ENCODE measurements at regions not wholly inside any gene's neighbourhood (a gene's known extent, or its start where the extent isn't known, plus 50 kb on each side); places are given as distances from the start of the nearest gene placed in this dataset.

- no peak for TF ChIP-seq CTCF (IDR thresholded peaks at IDR 0.05; ENCODE audit: insufficient read depth, low read depth, low read length, missing control alignments)
- H3K4me3 ChIP-seq (ENCODE audit: low read length) = no peak overlapping the region
- DNase-seq (ENCODE audit: low read depth) = no peak
Measured at GRCh38 chr14:66036547-66036946, 449.6 kb upstream of the CCDC196 start.

- no peak for TF ChIP-seq CTCF (IDR thresholded peaks at IDR 0.05; ENCODE audit: insufficient read depth, low read depth, low read length, missing control alignments)
- no peak overlapping the region for H3K4me3 ChIP-seq (ENCODE audit: low read length)
- no peak for DNase-seq (ENCODE audit: low read depth)
Measured at GRCh38 chr14:66037361-66037760, 448.8 kb upstream of the CCDC196 start.

DNA sequence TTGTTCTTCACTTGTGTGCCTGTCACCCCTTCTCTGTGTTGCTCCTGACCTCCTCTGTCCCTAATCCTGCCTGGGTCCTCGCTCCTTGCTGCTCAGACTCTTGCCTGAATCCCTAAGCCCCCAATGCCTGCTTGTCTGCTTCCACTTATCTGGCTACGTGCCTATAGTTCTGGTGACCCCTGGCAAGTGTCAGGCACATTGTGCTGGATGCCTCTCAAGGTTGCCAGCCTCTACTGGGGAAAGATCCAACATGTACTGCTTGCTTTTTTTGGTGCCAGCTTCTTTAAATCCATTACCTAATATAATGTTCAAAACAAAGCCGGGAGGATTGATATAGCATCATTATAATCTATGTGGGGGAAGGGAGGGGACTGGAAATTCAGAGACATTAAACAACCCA is 448.0 kb upstream of the CCDC196 start:
- no peak overlapping the region for H3K4me3 ChIP-seq (ENCODE audit: low read length)
- no peak for TF ChIP-seq CTCF (IDR thresholded peaks at IDR 0.05; ENCODE audit: insufficient read depth, low read depth, low read length, missing control alignments)
- no peak for DNase-seq (ENCODE audit: low read depth)

DNA sequence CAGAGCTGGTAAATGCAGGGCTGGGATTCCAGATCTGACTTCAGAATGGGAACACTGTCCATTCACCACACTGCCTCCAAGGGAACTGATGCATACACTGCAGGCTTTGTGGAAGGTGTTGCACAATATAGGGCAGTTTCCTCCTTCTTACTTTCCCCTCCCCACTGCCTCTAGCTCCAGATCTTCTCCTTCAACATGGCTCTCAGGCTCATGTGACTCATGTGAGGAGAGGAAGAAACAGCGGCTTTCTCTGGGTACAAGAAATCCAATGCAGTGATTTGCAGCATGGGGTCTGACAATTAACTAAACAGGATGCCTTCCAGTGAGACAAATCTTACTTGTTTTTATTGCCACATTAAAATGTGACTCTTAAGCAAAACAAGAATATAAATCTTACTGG is 447.6 kb upstream of the CCDC196 start:
- peak; percentile 88 for DNase-seq (ENCODE audit: low read depth)
- peak; percentile 47 for TF ChIP-seq CTCF (IDR thresholded peaks at IDR 0.05; ENCODE audit: insufficient read depth, low read depth, low read length, missing control alignments)
- H3K4me3 ChIP-seq (ENCODE audit: low read length) = no peak overlapping the region

GRCh38 chr14:66039495-66039894 is 446.7 kb upstream of the CCDC196 start:
- no peak for DNase-seq (ENCODE audit: low read depth)
- no peak for TF ChIP-seq CTCF (IDR thresholded peaks at IDR 0.05; ENCODE audit: insufficient read depth, low read depth, low read length, missing control alignments)
- H3K4me3 ChIP-seq (ENCODE audit: low read length) = no peak overlapping the region

GRCh38 chr14:66041582-66041981 is 444.6 kb upstream of the CCDC196 start:
- H3K4me3 ChIP-seq (ENCODE audit: low read length) = no peak overlapping the region
- DNase-seq (ENCODE audit: low read depth) = no peak
- TF ChIP-seq CTCF (IDR thresholded peaks at IDR 0.05; ENCODE audit: insufficient read depth, low read depth, low read length, missing control alignments) = no peak

DNA sequence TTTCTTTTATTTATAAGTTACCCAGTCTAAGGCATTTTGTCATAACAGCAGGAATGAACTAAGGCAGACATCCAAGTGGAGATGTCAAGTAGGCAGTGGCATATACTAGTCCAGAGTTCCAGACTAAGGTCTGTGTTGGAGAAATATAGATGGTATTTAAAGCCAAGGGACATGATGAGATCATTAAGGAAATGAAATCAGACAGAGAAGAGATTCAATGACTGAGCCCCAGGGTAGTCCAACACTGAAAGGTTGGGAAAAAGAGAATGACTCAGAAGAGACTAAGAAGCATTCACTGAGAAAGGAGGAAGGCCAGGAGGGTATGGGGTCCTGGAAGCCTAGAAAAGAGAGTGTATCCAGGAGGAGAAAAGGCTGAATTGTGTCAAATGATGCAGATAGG is 442.2 kb upstream of the CCDC196 start:
- H3K4me3 ChIP-seq (ENCODE audit: low read length) = no peak overlapping the region
- no peak for TF ChIP-seq CTCF (IDR thresholded peaks at IDR 0.05; ENCODE audit: insufficient read depth, low read depth, low read length, missing control alignments)
- DNase-seq (ENCODE audit: low read depth) = peak; percentile 77

All from epithelial cell of esophagus (primary cell).